Hypothalamus (tissue), 51 donors: ENCODE measurements at regions not wholly inside any gene's neighbourhood (a gene's known extent, or its start where the extent isn't known, plus 50 kb on each side); places are given as distances from the start of the nearest gene placed in this dataset.
"Not testable (repeated sequence)": the region's sequence is repeated elsewhere in the genome, so short reads cannot be mapped to it uniquely, and the experiment has no call there.

Source experiments
- DNase-seq, 51 donors: peaks; one replicate each; lab custom pipeline; 2025; lab: John Stamatoyannopoulos, UW

- DNase-seq = peak in 1 of 51 donors; percentile 52
These were observed 94.5 kb upstream of the BLID start for GRCh38 chr11:122210367-122210997.

GRCh38 chr11:122209619-122210366 is 93.8 kb upstream of the BLID start:
- DNase-seq = peak in 32 of 51 donors; percentile 5 to 84 (median 49)

- DNase-seq = no peak
These were observed 92.1 kb upstream of the BLID start for GRCh38 chr11:122207921-122208764.

- DNase-seq = peak in 2 of 51 donors; percentile 15 to 29
These were observed 91.5 kb upstream of the BLID start for GRCh38 chr11:122207505-122207904.

GRCh38 chr11:122205036-122205435 is 89.0 kb upstream of the BLID start:
- no peak for DNase-seq

GRCh38 chr11:122204206-122204605 is 88.2 kb upstream of the BLID start:
- DNase-seq = no peak

- peak in 49 of 51 donors; percentile 13 to 86 (median 60) for DNase-seq
These were observed 87.0 kb upstream of the BLID start for GRCh38 chr11:122202951-122203456.

- DNase-seq = peak in 7 of 51 donors; percentile 20 to 83 (median 38)
These were observed 86.3 kb upstream of the BLID start for GRCh38 chr11:122202161-122202950.

- DNase-seq = peak in 2 of 51 donors; percentile 17 to 24
These were observed 85.1 kb upstream of the BLID start for GRCh38 chr11:122201106-122201505.

- no peak for DNase-seq
These were observed 83.6 kb upstream of the BLID start for GRCh38 chr11:122199661-122200060.

GRCh38 chr11:122198291-122198983 is 82.4 kb upstream of the BLID start:
- DNase-seq = no peak

- peak in 2 of 51 donors; percentile 23 to 33 for DNase-seq
These were observed 81.3 kb upstream of the BLID start for GRCh38 chr11:122197066-122197987.

GRCh38 chr11:122195790-122196189 is 79.8 kb upstream of the BLID start:
- no peak for DNase-seq

- not testable (repeated sequence) for DNase-seq
These were observed 78.0 kb upstream of the BLID start for GRCh38 chr11:122193881-122194480.

- no peak for DNase-seq
These were observed 77.4 kb upstream of the BLID start for GRCh38 chr11:122193457-122193856.

- no peak for DNase-seq
These were observed 76.7 kb upstream of the BLID start for GRCh38 chr11:122192634-122193255.

GRCh38 chr11:122190768-122191167 is 74.8 kb upstream of the BLID start:
- no peak for DNase-seq

- no peak for DNase-seq
These were observed 73.2 kb upstream of the BLID start for GRCh38 chr11:122189229-122189628.
